GM23338 (cell line): ENCODE measurements at regions not wholly inside any gene's neighbourhood (a gene's known extent, or its start where the extent isn't known, plus 50 kb on each side); places are given as distances from the start of the nearest gene placed in this dataset.

Source experiments
- ATAC-seq: fragments of 200-7000 bp; cut with Tn5 transposase; 3 replicates; pipeline ENCODE4 v1.9.1; 2020
- DNase-seq: peaks from one replicate; pipeline ENCODE4 v3.0.0-alpha.2; 2015; ENCODE audit warnings: low spot score
- H2AFZ ChIP-seq: fragments of 200-600 bp; sonication (generic); 2 replicates; pipeline ENCODE4 v1.8.0; 2016; ENCODE audit warnings: antibody characterized with exemption, mild to moderate bottlenecking, moderate library complexity
- H3F3A ChIP-seq: fragments of 200-600 bp; sonication (generic); replicated peaks from 2 replicates; pipeline ENCODE4 v1.8.0; 2017; ENCODE audit warnings: antibody characterized with exemption, mixed run types, low read depth
- H3K27ac ChIP-seq: fragments of 200-600 bp; sonication (generic); 2 replicates; pipeline ENCODE4 v1.6.1; 2016; ENCODE audit warnings: low read depth
- H3K27me3 ChIP-seq: fragments of 200-600 bp; sonication (generic); 2 replicates; pipeline ENCODE4 v1.8.0; 2016; ENCODE audit warnings: mild to moderate bottlenecking, mixed run types, moderate library complexity; ENCODE audit not compliant: insufficient read depth
- H3K36me3 ChIP-seq: fragments of 200-600 bp; sonication (generic); 2 replicates; pipeline ENCODE4 v1.8.0; 2016; ENCODE audit warnings: mild to moderate bottlenecking; ENCODE audit not compliant: insufficient read depth
- H3K4me1 ChIP-seq: fragments of 200-600 bp; sonication (generic); 2 replicates; pipeline ENCODE4 v1.8.0; 2016; ENCODE audit warnings: mild to moderate bottlenecking, moderate library complexity; ENCODE audit not compliant: insufficient read depth
- H3K4me2 ChIP-seq: fragments of 200-600 bp; sonication (generic); 2 replicates; pipeline ENCODE4 v1.7.1; 2017; ENCODE audit warnings: mixed run types
- H3K4me3 ChIP-seq: fragments of 200-600 bp; sonication (generic); 2 replicates; pipeline ENCODE4 v1.6.1; 2016; ENCODE audit warnings: mixed run types
- H3K79me2 ChIP-seq: fragments of 200-600 bp; sonication (generic); replicated peaks from 2 replicates; pipeline ENCODE4 v1.8.0; 2017; ENCODE audit warnings: mild to moderate bottlenecking; ENCODE audit not compliant: insufficient read depth
- H3K9me2 ChIP-seq: fragments of 200-600 bp; sonication (generic); 2 replicates; pipeline ENCODE4 v1.8.0; 2017; ENCODE audit not compliant: insufficient read depth
- H4K20me1 ChIP-seq: fragments of 200-600 bp; sonication (generic); replicated peaks from 2 replicates; pipeline ENCODE4 v1.8.0; 2017; ENCODE audit warnings: mild to moderate bottlenecking; ENCODE audit not compliant: insufficient read depth
- H3K27ac Mint-ChIP-seq: 2 replicates; pipeline ENCODE4 v1.8.0; 2020; ENCODE audit warnings: inconsistent platforms, mild to moderate bottlenecking, moderate library complexity, mixed read lengths
- H3K27me3 Mint-ChIP-seq: 3 replicates; pipeline ENCODE4 v1.8.0; 2022; ENCODE audit warnings: low read depth, mild to moderate bottlenecking, moderate library complexity, mixed read lengths, inconsistent platforms; ENCODE audit not compliant: insufficient read depth, poor library complexity
- H3K36me3 Mint-ChIP-seq: 3 replicates; pipeline ENCODE4 v1.8.0; 2021; ENCODE audit warnings: low read depth, mild to moderate bottlenecking, inconsistent platforms, moderate library complexity, mixed read lengths
- H3K4me1 Mint-ChIP-seq: 3 replicates; pipeline ENCODE4 v1.8.0; 2020; ENCODE audit warnings: mild to moderate bottlenecking, inconsistent platforms, mixed read lengths
- H3K4me3 Mint-ChIP-seq: 3 replicates; pipeline ENCODE4 v1.8.0; 2021; ENCODE audit warnings: moderate library complexity, mild to moderate bottlenecking, inconsistent platforms, mixed read lengths
- H3K9me3 Mint-ChIP-seq: 3 replicates; pipeline ENCODE4 v1.8.0; 2020; ENCODE audit warnings: moderate library complexity, mild to moderate bottlenecking, inconsistent platforms, mixed read lengths
- CREB1 ChIP-seq: fragments of 250-450 bp; sonication (Bioruptor Pico); IDR thresholded peaks from 2 replicates; pipeline ENCODE4 v1.5.0; 2020; ENCODE audit warnings: low read depth, mild to moderate bottlenecking, moderate library complexity
- CTCF ChIP-seq, 2 experiments: fragments of 200-600 bp in 1 of 2; sonication (generic) in 1 of 2; conservative IDR thresholded peaks; 2 replicates each; pipeline versions ENCODE4 v1.5.1 to v1.6.1; 2016 to 2017; ENCODE audit warnings: antibody characterized with exemption in 2 of 2, low read depth in 2 of 2, mild to moderate bottlenecking in 2 of 2, moderate library complexity in 1 of 2
- EZH2 ChIP-seq: fragments of 200-600 bp; sonication (generic); IDR thresholded peaks from one replicate; pipeline ENCODE4 v1.8.0; 2017; ENCODE audit warnings: antibody characterized with exemption, mild to moderate bottlenecking, low read depth; ENCODE audit not compliant: unreplicated experiment
- EZH2phosphoT487 ChIP-seq: fragments of 200-600 bp; sonication (generic); IDR thresholded peaks from one replicate; pipeline ENCODE4 v1.8.1; 2018; ENCODE audit warnings: antibody characterized with exemption; ENCODE audit not compliant: unreplicated experiment
- JUNB ChIP-seq: IDR thresholded peaks from one replicate; pipeline ENCODE4 v1.6.1; 2016; ENCODE audit warnings: antibody characterized with exemption; ENCODE audit not compliant: unreplicated experiment
- NANOG ChIP-seq: IDR thresholded peaks from 2 replicates; pipeline ENCODE4 v1.6.1; 2016; ENCODE audit warnings: antibody characterized with exemption, borderline replicate concordance
- POLR2AphosphoS5 ChIP-seq: IDR thresholded peaks from 2 replicates; pipeline ENCODE4 v1.6.1; 2016; ENCODE audit warnings: antibody characterized with exemption, low read depth
- ZNF114 ChIP-seq: fragments of 250-450 bp; sonication (Bioruptor Pico); IDR thresholded peaks from 2 replicates; pipeline ENCODE4 v1.5.0; 2020; ENCODE audit warnings: mild to moderate bottlenecking, moderate library complexity
- ZNF331 ChIP-seq: fragments of 250-450 bp; sonication (Bioruptor Pico); IDR thresholded peaks from 2 replicates; pipeline ENCODE4 v1.5.0; 2020; ENCODE audit warnings: low read depth, mild to moderate bottlenecking, moderate library complexity
- TF ChIP-seq, protein P1 (sequence below): IDR thresholded peaks from one replicate; pipeline ENCODE4 v1.6.1; 2018; ENCODE audit warnings: antibody characterized with exemption; ENCODE audit not compliant: unreplicated experiment

DNA sequence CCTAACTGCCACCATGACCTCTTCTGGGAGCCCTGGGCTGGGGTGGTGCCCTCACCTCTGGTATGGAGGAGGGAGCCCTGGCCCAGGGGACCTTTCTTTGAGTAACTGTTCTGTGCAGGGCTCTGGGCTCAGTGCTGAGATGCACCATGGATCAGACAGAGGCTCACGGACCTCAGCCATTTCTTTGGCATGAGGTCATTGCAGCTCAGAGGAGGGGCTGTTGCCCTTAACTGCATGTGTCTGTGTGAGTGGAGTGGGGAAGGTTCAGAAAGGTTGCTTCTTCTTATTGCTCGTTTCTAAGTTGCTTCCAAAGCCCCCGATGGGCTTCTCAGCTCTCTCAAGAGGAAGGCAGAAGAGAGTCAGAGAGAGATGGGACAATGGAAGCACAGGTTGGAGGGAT lies 233.9 kb downstream of the RPS24 start (continued):
- TF ChIP-seq JUNB (no peak), CTCF (conservative IDR thresholded peaks at IDR 0.05; ENCODE audit: low read depth in 2 of 2) (no peak), NANOG (no peak), EZH2phosphoT487 (no peak), ZNF114 (CRISPR knock-in tag) (no peak)

GRCh38 chr10:78269060-78269459 lies 235.4 kb downstream of the RPS24 start:
- no peak overlapping the region for H2AFZ ChIP-seq
- H3K27me3 Mint-ChIP-seq, result peaks cover 9% of the 10 kb centered on the region
- no peak for DNase-seq
- no peak for ATAC-seq
- no peaks in the 10 kb centered on the region for H3K27me3 ChIP-seq
- no peak for TF ChIP-seq EZH2phosphoT487
- TF ChIP-seq, protein P1, sequence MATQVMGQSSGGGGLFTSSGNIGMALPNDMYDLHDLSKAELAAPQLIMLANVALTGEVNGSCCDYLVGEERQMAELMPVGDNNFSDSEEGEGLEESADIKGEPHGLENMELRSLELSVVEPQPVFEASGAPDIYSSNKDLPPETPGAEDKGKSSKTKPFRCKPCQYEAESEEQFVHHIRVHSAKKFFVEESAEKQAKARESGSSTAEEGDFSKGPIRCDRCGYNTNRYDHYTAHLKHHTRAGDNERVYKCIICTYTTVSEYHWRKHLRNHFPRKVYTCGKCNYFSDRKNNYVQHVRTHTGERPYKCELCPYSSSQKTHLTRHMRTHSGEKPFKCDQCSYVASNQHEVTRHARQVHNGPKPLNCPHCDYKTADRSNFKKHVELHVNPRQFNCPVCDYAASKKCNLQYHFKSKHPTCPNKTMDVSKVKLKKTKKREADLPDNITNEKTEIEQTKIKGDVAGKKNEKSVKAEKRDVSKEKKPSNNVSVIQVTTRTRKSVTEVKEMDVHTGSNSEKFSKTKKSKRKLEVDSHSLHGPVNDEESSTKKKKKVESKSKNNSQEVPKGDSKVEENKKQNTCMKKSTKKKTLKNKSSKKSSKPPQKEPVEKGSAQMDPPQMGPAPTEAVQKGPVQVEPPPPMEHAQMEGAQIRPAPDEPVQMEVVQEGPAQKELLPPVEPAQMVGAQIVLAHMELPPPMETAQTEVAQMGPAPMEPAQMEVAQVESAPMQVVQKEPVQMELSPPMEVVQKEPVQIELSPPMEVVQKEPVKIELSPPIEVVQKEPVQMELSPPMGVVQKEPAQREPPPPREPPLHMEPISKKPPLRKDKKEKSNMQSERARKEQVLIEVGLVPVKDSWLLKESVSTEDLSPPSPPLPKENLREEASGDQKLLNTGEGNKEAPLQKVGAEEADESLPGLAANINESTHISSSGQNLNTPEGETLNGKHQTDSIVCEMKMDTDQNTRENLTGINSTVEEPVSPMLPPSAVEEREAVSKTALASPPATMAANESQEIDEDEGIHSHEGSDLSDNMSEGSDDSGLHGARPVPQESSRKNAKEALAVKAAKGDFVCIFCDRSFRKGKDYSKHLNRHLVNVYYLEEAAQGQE, result no peak
- TF ChIP-seq POLR2AphosphoS5, result no peak
- TF ChIP-seq EZH2, result no peak
- no peaks in the 10 kb centered on the region for H3K4me1 ChIP-seq
- no peak overlapping the region for H3K27ac ChIP-seq
- H3K4me3 ChIP-seq, result no peak overlapping the region
- H3K4me2 ChIP-seq, result no peak overlapping the region
- peaks cover 3% of the 10 kb centered on the region; the same call in 1 of the 3 replicates for H3K9me3 Mint-ChIP-seq
- no peaks in the 10 kb centered on the region for H3K79me2 ChIP-seq
- no peak overlapping the region for H3K4me3 Mint-ChIP-seq
- H3K4me1 Mint-ChIP-seq, result no peaks in the 10 kb centered on the region
- H4K20me1 ChIP-seq, result no peaks in the 10 kb centered on the region
- no peaks in the 10 kb centered on the region for H3K9me2 ChIP-seq
- no peaks in the 10 kb centered on the region for H3F3A ChIP-seq
- H3K36me3 ChIP-seq, result no peaks in the 10 kb centered on the region
- no peaks in the 10 kb centered on the region for H3K36me3 Mint-ChIP-seq
- no peak overlapping the region for H3K27ac Mint-ChIP-seq

DNA sequence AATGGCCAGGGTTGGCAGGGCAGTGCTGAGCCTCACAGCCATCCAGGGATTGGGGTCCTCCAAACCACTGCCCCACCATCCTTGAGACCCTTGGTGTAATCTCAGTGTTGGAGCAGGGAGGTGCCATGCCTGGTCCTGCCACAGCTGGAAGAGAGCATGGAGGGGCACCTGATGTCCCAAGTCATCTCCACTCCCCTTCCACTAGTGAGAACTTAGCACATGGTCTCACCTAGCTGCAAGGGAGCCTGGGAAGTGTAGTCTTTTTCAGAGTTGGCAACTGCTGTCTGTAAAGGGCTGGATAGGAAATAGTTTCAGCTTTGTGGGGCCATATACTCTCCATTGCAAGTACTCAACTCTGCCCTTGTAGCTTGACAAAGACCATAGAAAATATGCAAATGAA lies 238.7 kb downstream of the RPS24 start:
- no peak overlapping the region for H3K4me3 ChIP-seq
- Mint-ChIP-seq H3K27me3 (peaks cover 7% of the 10 kb centered on the region), H3K9me3 (peaks cover 3% of the 10 kb centered on the region; the same call in 1 of the 3 replicates), H3K4me1 (peaks cover 4% of the 10 kb centered on the region), H3K4me3 (no peak overlapping the region), H3K36me3 (no peaks in the 10 kb centered on the region), H3K27ac (no peak overlapping the region)
- no peak overlapping the region for H2AFZ ChIP-seq
- H3K79me2 ChIP-seq, result no peaks in the 10 kb centered on the region
- ATAC-seq (no peak), DNase-seq (no peak)
- H3F3A ChIP-seq, result no peaks in the 10 kb centered on the region
- no peak overlapping the region for H3K4me2 ChIP-seq
- peaks cover 9% of the 10 kb centered on the region; the same call in 1 of the 2 replicates for H3K9me2 ChIP-seq
- no peaks in the 10 kb centered on the region for H3K27me3 ChIP-seq
- H3K4me1 ChIP-seq, result no peaks in the 10 kb centered on the region
- H3K36me3 ChIP-seq, result no peaks in the 10 kb centered on the region
- no peaks in the 10 kb centered on the region for H4K20me1 ChIP-seq
- no peak overlapping the region for H3K27ac ChIP-seq
- no peak for TF ChIP-seq POLR2AphosphoS5
- no peak for TF ChIP-seq CTCF (conservative IDR thresholded peaks at IDR 0.05; ENCODE audit: low read depth in 2 of 2)
- TF ChIP-seq ZNF114 (CRISPR knock-in tag), result no peak
- TF ChIP-seq EZH2, result no peak
- TF ChIP-seq ZNF331 (CRISPR knock-in tag), result no peak
- no peak for TF ChIP-seq CREB1 (CRISPR knock-in tag)
- no peak for TF ChIP-seq NANOG
- no peak for TF ChIP-seq EZH2phosphoT487
